NCI-H2196 treated with DMSO at 0.1 percent for 48 hours (cell line): ENCODE measurements at regions not wholly inside any gene's neighbourhood (a gene's known extent, or its start where the extent isn't known, plus 50 kb on each side); places are given as distances from the start of the nearest gene placed in this dataset.
A peak's percentile ranks its signal among the peaks of the same experiment; 100 is the strongest.
"Not testable (repeated sequence)": the region's sequence is repeated elsewhere in the genome, so short reads cannot be mapped to it uniquely, and the experiment has no call there.

ENCODE experiments used
- DNase-seq: peaks from one replicate; lab custom pipeline; 2025; ENCODE audit not compliant: unreplicated experiment; lab: John Stamatoyannopoulos, UW

GRCh38 chr7:131808156-131808555, 251.7 kb upstream of the PODXL start:
- not testable (repeated sequence) for DNase-seq

- DNase-seq = no peak
These were observed 247.4 kb upstream of the PODXL start for GRCh38 chr7:131803816-131804215.

- no peak for DNase-seq
These were observed 245.9 kb upstream of the PODXL start for GRCh38 chr7:131802195-131802864.

- DNase-seq = no peak
These were observed 244.1 kb upstream of the PODXL start for GRCh38 chr7:131800531-131800930.

- no peak for DNase-seq
These were observed 243.6 kb upstream of the PODXL start for GRCh38 chr7:131800008-131800407.

- no peak for DNase-seq
These were observed 241.4 kb upstream of the PODXL start for GRCh38 chr7:131797841-131798240.

GRCh38 chr7:131795400-131795799, 239.0 kb upstream of the PODXL start:
- DNase-seq = no peak

GRCh38 chr7:131792311-131792710, 235.9 kb upstream of the PODXL start:
- DNase-seq = no peak

- no peak for DNase-seq
These were observed 230.7 kb upstream of the PODXL start for GRCh38 chr7:131787101-131787500.

GRCh38 chr7:131786204-131786603, 229.8 kb upstream of the PODXL start:
- no peak for DNase-seq

GRCh38 chr7:131778601-131779000, 222.2 kb upstream of the PODXL start:
- DNase-seq = no peak

GRCh38 chr7:131774419-131775220, 218.2 kb upstream of the PODXL start:
- DNase-seq = no peak

- DNase-seq = no peak
These were observed 217.0 kb upstream of the PODXL start for GRCh38 chr7:131773413-131773812.

- DNase-seq = no peak
These were observed 212.8 kb upstream of the PODXL start for GRCh38 chr7:131769241-131769640.

- DNase-seq = no peak
These were observed 211.2 kb upstream of the PODXL start for GRCh38 chr7:131767591-131767990.

- no peak for DNase-seq
These were observed 209.1 kb upstream of the PODXL start for GRCh38 chr7:131765575-131765974.

- no peak for DNase-seq
These were observed 207.8 kb upstream of the PODXL start for GRCh38 chr7:131764143-131764775.

- DNase-seq = no peak
These were observed 206.3 kb upstream of the PODXL start for GRCh38 chr7:131762753-131763152.

GRCh38 chr7:131755801-131756200, 199.4 kb upstream of the PODXL start:
- DNase-seq = not testable (repeated sequence)

GRCh38 chr7:131753620-131754222, 197.3 kb upstream of the PODXL start:
- no peak for DNase-seq

- DNase-seq = peak; percentile 4
These were observed 191.3 kb upstream of the PODXL start for GRCh38 chr7:131747658-131748232.
